Spleen (tissue), 11 donors: ENCODE measurements at regions not wholly inside any gene's neighbourhood (a gene's known extent, or its start where the extent isn't known, plus 50 kb on each side); places are given as distances from the start of the nearest gene placed in this dataset.

Source experiments
- DNase-seq: peaks from one replicate; pipeline ENCODE4 v3.0.0-alpha.2; 2020
- H3K27ac ChIP-seq, 8 donors: fragments of 200-600 bp; sonication (generic) in 7 of 8; 1 replicate in 4 of 8; 2 replicates in 4 of 8; pipeline versions ENCODE4 v1.5.0 to v1.8.0; 2016 to 2021; ENCODE audit warnings: inconsistent platforms in 4 of 8, mild to moderate bottlenecking in 4 of 8, moderate library complexity in 1 of 8
- H3K27me3 ChIP-seq, 7 donors: fragments of 200-600 bp; sonication (generic) in 6 of 7; replicated peaks in 1 of 7; 1 replicate in 4 of 7; 2 replicates in 3 of 7; pipeline versions ENCODE4 v1.5.0 to v1.8.0; 2016 to 2021; ENCODE audit warnings: inconsistent platforms in 3 of 7, mild to moderate bottlenecking in 1 of 7
- H3K36me3 ChIP-seq, 6 donors: fragments of 200-600 bp; sonication (generic) in 5 of 6; 1 replicate in 4 of 6; 2 replicates in 2 of 6; pipeline versions ENCODE4 v1.5.0 to v1.8.0; 2016 to 2021; ENCODE audit warnings: inconsistent platforms in 2 of 6
- H3K4me1 ChIP-seq, 6 donors: fragments of 200-600 bp; sonication (generic) in 5 of 6; 1 replicate in 3 of 6; 2 replicates in 3 of 6; pipeline versions ENCODE4 v1.5.0 to v1.8.0; 2016 to 2021; ENCODE audit warnings: inconsistent platforms in 3 of 6
- H3K4me3 ChIP-seq, 8 donors: fragments of 200-600 bp; sonication (generic) in 7 of 8; 1 replicate in 4 of 8; 2 replicates in 4 of 8; pipeline versions ENCODE4 v1.5.0 to v1.8.0; 2016 to 2021; ENCODE audit warnings: inconsistent platforms in 4 of 8, mild to moderate bottlenecking in 4 of 8, moderate library complexity in 2 of 8
- H3K9me3 ChIP-seq, 8 donors: fragments of 200-600 bp; sonication (generic) in 7 of 8; 1 replicate in 4 of 8; 2 replicates in 4 of 8; pipeline versions ENCODE4 v1.5.0 to v1.8.0; 2016 to 2021; ENCODE audit warnings: inconsistent platforms in 4 of 8
- CTCF ChIP-seq, 11 experiments: fragments of 200-600 bp in 7 of 11; fragments of 450-650 bp in 4 of 11; sonication (generic) in 4 of 11; IDR thresholded peaks in 8 of 11; conservative IDR thresholded peaks in 3 of 11; 1 replicate in 7 of 11; 2 replicates in 4 of 11; pipeline versions ENCODE4 v1.4.0 to v1.8.0; 2016 to 2021; ENCODE audit warnings: antibody characterized with exemption in 11 of 11, inconsistent platforms in 4 of 11, mild to moderate bottlenecking in 1 of 11
- POLR2A ChIP-seq, 3 donors: fragments of 450-650 bp; IDR thresholded peaks; one replicate each; pipeline ENCODE4 v1.5.1; 2017; ENCODE audit warnings: antibody characterized with exemption in 3 of 3, mild to moderate bottlenecking in 1 of 3
- POLR2AphosphoS5 ChIP-seq, 3 donors: sonication (generic); formaldehyde crosslinking; IDR thresholded peaks; one replicate each; pipeline ENCODE4 v1.5.1; 2017; ENCODE audit warnings: antibody characterized with exemption in 3 of 3
- WGBS, 5 donors: extraction: QIAGEN DNeasy Blood & Tissue Kit in 3 of 5; methylation state at CpG; one replicate each; pipeline versions ENCODE4 v1.1.5 to v1.1.7; 2013 to 2018; 5-methylcytosine and 5-hydroxymethylcytosine counted together
- intact Hi-C: fragments of 100-400 bp; cut with DNase I; formaldehyde crosslinking; loops from one replicate; pipeline ENCODE4 v1.15.0; 2023; ENCODE audit warnings: low total_unique reads
- donor health status: healthy with polysubstance abuse.
- donor health status: DM: no; HTN: no; CAD: no; lungs with moderate emphysema.
- donor health status: DM: no; HTN: no; CAD: no.
- donor health status: Bipolar disorder and iron deficiency.
- donor health status: healthy.
- donor health status: DM: no; HTN: no; CAD: no.
- donor health status: DM: yes; HTN: yes; CAD: no.

GRCh38 chr4:146054676-146055075 lies 116.1 kb upstream of the ZNF827 start:
- Histone ChIP-seq H3K4me3 (no peak overlapping the region), H3K36me3 (no peaks in the 10 kb centered on the region), H3K27ac (no peak overlapping the region), H3K4me1 (peaks cover 0 to 36% (median 14%) of the 10 kb centered on the region in 6 donors), H3K9me3 (no peaks in the 10 kb centered on the region), H3K27me3 (no peaks in the 10 kb centered on the region)
- no peak for DNase-seq
- no peak for TF ChIP-seq POLR2AphosphoS5 (IDR thresholded peaks at IDR 0.05)
- intact Hi-C loops = no loop called here

DNA sequence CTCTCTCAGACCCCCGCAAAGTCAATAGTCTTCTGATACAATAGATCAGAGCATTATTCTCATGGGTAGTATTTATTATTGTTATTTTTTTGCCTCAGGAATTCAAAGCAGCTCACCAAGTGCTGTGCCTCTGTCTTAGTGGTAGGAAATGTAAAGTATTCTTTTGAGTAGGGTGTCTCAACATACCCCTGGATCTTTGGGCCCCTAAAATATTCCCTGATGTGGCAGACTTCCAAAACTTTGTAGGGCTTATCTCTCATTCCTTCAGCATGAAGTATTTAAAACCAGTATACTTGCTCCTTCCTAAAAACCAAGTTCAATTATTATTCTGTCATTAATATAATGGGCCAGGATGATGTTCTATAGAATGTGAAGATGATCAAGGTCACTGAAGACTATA lies 115.3 kb upstream of the ZNF827 start:
- Histone ChIP-seq H3K36me3 (no peaks in the 10 kb centered on the region), H3K27me3 (no peaks in the 10 kb centered on the region), H3K4me1 (peaks cover 0 to 35% (median 9%) of the 10 kb centered on the region in 6 donors), H3K27ac (no peak overlapping the region), H3K4me3 (no peak overlapping the region), H3K9me3 (peaks cover 0 to under 1% (median 0%) of the 10 kb centered on the region in 8 donors)
- no peak for DNase-seq
- TF ChIP-seq POLR2A (IDR thresholded peaks at IDR 0.05) (no peak), POLR2AphosphoS5 (IDR thresholded peaks at IDR 0.05) (no peak), CTCF (IDR thresholded peaks at IDR 0.05 in 8 of 11, conservative IDR thresholded peaks at IDR 0.05 in 3 of 11) (no peak)
- intact Hi-C loops = no loop called here
- WGBS, 5 donors = 95 to 100% (median 96%) methylated on average over 1 of the region's 1 CpG

- no peaks in the 10 kb centered on the region for H3K36me3 ChIP-seq
- intact Hi-C loops = no loop called here
- no peaks in the 10 kb centered on the region for H3K27me3 ChIP-seq
- DNase-seq = no peak
- H3K4me3 ChIP-seq = no peak overlapping the region
- no peak overlapping the region for H3K27ac ChIP-seq
- WGBS, 5 donors = 80 to 89% (median 86%) methylated on average over 3 of the region's 3 CpGs
- peaks cover 0 to 21% (median 10%) of the 10 kb centered on the region in 8 donors for H3K9me3 ChIP-seq
- H3K4me1 ChIP-seq = peaks cover 0 to 23% (median 6%) of the 10 kb centered on the region in 6 donors
- TF ChIP-seq POLR2A (IDR thresholded peaks at IDR 0.05) = no peak
- no peak for TF ChIP-seq POLR2AphosphoS5 (IDR thresholded peaks at IDR 0.05)
- TF ChIP-seq CTCF (IDR thresholded peaks at IDR 0.05 in 8 of 11, conservative IDR thresholded peaks at IDR 0.05 in 3 of 11) = no peak
These were observed 113.2 kb upstream of the ZNF827 start for GRCh38 chr4:146051728-146052391.

DNA sequence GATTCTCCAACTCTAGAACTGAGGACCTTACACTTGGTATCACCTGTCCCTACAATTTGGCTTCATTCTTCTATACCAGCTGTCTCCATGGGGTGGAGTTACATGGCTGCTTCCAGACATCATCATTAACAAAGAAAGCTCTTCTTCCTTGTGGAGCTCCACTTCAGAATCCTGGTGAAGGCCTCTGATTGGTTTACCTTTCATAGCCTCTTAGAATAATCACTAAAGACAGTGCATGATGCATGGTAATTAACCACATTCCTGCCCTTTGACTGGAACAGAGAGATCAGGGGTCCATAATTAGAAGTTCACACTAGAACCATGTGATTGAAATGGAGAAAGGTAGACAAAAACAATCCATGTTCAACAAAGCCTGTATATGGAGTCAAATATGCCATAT lies 112.6 kb upstream of the ZNF827 start:
- DNase-seq = no peak

More for the DNA sequence above, 112.6 kb upstream of the ZNF827 start:
- no peaks in the 10 kb centered on the region for H3K27me3 ChIP-seq
- no peak overlapping the region for H3K4me3 ChIP-seq
- TF ChIP-seq POLR2A (IDR thresholded peaks at IDR 0.05) (no peak), CTCF (IDR thresholded peaks at IDR 0.05 in 8 of 11, conservative IDR thresholded peaks at IDR 0.05 in 3 of 11) (no peak), POLR2AphosphoS5 (IDR thresholded peaks at IDR 0.05) (no peak)
- H3K36me3 ChIP-seq = no peaks in the 10 kb centered on the region
- H3K9me3 ChIP-seq = peaks cover 0 to 21% (median 10%) of the 10 kb centered on the region in 8 donors
- intact Hi-C loops = no loop called here
- H3K27ac ChIP-seq = no peak overlapping the region
- H3K4me1 ChIP-seq = peaks cover 0 to 23% (median 6%) of the 10 kb centered on the region in 6 donors
